GM12891 (cell line): ENCODE measurements at regions not wholly inside any gene's neighbourhood (a gene's known extent, or its start where the extent isn't known, plus 50 kb on each side); places are given as distances from the start of the nearest gene placed in this dataset.

Experiments used
- POLR2A ChIP-seq: IDR thresholded peaks from 2 replicates; pipeline ENCODE4 v1.6.1; 2011; ENCODE audit warnings: low read depth, low read length, control low read depth
- POLR2AphosphoS5 ChIP-seq: IDR thresholded peaks from 2 replicates; pipeline ENCODE4 v1.6.1; 2011; ENCODE audit warnings: low read depth, low read length, control low read depth
- TAF1 ChIP-seq: IDR thresholded peaks from 2 replicates; pipeline ENCODE4 v1.6.1; 2011; ENCODE audit warnings: low read depth, low read length, control low read depth

DNA sequence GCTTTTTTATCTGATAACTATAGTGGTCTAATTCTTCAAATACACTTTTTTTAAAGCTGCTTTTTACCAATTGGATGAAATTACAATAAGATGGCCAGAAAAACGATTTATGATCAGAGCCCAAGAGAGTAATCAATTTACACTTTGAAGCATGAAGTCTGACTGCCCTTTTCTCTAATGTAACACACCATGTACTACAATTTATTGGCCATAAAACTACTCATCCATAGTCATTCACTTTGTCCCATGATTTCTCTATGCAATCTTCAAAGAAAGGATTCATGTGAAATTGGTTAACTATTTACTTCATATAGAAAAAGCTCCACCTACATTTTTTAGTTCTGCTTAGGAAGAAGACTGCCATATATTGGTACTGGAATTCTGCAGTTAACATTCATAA, 73.6 kb upstream of the CAST start:
- TF ChIP-seq POLR2A (no peak), TAF1 (no peak), POLR2AphosphoS5 (no peak)
